IPS-18c (cell line): ENCODE measurements at regions not wholly inside any gene's neighbourhood (a gene's known extent, or its start where the extent isn't known, plus 50 kb on each side); places are given as distances from the start of the nearest gene placed in this dataset.

Experiments used
- H3K4me3 ChIP-seq: 2 replicates; pipeline ENCODE4 v1.7.0; 2013; ENCODE audit warnings: low read depth, mild to moderate bottlenecking, low read length, moderate library complexity; ENCODE audit not compliant: insufficient read depth
- H3K9me3 ChIP-seq: one replicate; pipeline ENCODE4 v1.6.1; 2013; ENCODE audit warnings: mild to moderate bottlenecking, low read length, moderate library complexity; ENCODE audit not compliant: control insufficient read depth, insufficient read depth

DNA sequence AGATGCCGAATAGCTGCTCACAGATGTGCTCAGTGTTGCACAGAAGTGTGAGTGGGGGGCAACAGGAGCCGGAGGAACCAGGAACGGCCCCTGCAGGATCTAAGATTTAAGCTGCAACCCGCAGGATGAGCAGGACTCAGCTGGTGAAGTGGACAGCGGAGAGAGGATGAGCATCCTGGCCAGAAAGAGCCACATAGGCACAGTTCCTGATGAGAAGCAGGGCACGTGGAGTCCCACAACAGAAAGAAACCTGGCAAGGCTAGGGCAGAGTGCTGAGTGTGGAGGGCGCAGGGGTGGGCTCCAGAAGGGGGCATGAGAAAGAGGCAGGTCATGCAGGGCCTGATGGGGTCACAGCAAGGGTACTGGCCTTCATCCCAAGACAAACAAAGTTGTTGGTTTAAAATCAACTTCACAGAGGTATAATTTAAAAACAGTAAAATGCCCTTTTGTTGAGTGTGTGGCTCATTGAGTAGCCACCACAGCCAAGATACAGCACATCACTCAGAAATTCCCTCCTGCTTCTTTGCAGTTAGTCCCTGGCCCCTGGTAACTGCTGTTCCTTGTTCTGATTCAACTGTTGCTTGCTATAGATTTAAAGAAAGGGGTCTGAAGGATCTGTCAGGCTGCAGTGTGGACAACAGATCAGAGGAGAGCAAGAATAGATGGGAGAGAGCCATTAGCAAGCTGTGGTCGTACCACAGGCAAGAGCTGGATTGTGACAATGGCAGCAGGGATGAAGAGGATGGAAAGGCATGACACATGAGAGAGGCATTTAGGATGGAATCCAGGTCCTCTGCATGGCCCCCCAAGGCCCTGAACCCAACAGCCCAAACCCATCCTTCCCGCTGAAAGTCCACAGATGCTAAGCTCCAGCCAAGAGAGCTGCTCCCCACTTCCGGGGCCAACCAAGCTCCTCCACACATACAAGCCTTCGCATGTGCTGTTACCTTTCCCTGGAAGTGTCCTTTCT is 53.1 kb upstream of the OSBPL3 start:
- no peaks in the 10 kb centered on the region for H3K9me3 ChIP-seq
- H3K4me3 ChIP-seq: no peak overlapping the region

GRCh38 chr7:25031432-25031831 is 51.5 kb upstream of the OSBPL3 start:
- H3K9me3 ChIP-seq: no peaks in the 10 kb centered on the region
- H3K4me3 ChIP-seq: no peak overlapping the region

DNA sequence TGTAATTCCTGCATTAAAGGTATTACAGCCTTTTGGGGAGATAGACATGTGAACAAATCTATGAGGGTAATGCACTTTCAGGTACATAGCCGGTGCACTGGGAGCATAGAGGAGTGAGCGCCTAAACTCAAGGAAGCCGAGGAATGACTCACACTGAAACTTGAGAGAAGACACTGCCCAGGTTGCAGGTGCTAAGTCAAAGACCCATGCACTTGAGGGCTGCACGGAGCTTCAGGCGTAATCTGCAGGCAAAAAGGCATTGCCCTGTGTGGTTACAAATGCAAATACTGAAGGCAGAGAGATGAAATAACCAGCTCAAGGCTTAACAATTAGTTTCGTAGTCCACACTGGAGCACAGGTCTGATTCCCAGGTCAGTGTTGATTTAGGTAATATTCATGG is 51.0 kb upstream of the OSBPL3 start:
- Histone ChIP-seq H3K4me3 (no peak overlapping the region), H3K9me3 (no peaks in the 10 kb centered on the region)
